Limb (tissue), 2 donors: ENCODE measurements at regions not wholly inside any gene's neighbourhood (a gene's known extent, or its start where the extent isn't known, plus 50 kb on each side); places are given as distances from the start of the nearest gene placed in this dataset.
"Not testable (repeated sequence)": the region's sequence is repeated elsewhere in the genome, so short reads cannot be mapped to it uniquely, and the experiment has no call there.

Experiments used
- DNase-seq, 2 donors: peaks; one replicate each; pipeline ENCODE4 v3.0.0-alpha.2; 2016; ENCODE audit errors: extremely low spot score in 2 of 2

DNA sequence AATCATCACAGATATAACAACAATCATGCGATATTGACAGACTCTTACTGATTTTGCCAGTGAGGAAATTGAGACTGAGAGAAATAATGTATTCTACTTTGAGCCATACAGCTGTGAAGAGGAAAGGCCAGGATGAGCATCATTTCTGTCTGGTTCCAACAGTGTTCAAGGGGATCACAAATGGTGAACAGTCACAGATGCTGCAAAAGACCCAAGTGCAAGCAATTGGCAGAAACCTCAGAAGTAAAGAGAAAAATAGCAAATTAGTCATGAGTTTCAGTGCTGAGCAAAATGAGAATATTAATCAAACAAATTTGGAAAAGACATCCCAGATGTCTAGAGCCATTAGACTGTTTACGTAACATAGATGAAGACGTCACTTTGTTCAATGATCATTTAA is 114.1 kb downstream of the RAB38 start:
- no peak for DNase-seq

DNA sequence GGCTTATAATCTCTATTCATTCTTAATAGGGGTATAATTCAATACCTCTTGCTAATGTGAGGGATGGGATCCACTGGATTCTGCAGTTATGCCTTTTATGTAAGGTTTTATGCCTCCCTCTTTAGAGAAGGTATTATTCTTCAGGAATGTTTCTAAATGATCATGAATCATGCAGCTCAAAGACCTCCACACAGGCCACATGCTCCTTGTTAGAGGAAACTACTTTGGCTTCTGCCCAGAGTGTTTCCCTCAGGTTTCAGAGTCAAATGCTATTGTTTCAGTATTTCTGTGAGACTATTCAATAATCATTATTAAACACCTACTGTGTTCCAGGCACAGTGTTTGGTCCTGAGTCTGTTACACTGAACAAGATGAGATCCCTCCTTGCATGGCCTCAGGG is 115.9 kb downstream of the RAB38 start:
- DNase-seq = no peak

DNA sequence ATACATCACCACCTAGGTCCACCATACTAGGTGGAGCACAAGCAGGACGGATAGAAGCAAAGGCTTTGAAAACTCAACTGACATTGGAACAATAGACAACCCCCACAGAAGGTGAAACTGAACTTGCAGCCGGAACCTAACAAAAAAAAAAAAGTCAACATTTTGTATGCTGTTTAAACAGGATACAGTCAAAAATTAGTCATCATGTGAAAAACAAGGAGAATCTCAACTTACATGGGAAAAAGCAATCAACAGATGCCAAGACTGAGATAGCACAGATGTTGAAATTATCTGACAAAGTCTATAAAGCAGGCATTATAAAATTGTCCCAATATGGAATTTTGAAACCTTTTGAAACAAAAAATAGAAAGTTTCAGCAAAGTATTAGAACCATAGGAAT is 123.8 kb downstream of the RAB38 start:
- DNase-seq = no peak

GRCh38 chr11:88050247-88050646 is 125.0 kb downstream of the RAB38 start:
- DNase-seq = no peak

- not testable (repeated sequence) for DNase-seq
Measured at GRCh38 chr11:88045288-88045687, 130.0 kb downstream of the RAB38 start.

DNA sequence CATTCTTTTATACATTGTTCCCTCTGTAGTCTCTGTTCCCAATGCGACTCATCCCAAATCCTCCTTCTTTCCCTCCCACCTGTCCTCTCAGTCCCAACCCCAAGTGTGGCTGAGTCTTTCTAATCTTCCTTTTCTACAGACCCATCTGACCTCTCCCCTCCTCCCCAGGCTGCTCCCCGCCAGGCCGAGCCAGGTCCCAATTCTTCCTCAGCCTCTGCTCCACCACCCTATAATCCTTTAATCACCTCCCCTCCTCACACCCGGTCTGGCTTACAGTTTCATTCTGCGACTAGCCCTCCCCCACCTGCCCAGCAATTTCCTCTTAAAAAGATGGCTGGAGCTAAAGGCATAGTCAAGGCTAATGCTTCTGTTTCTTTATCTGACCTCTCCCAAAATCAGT is 130.6 kb downstream of the RAB38 start:
- not testable (repeated sequence) for DNase-seq

- DNase-seq = no peak
Measured at GRCh38 chr11:88043149-88043548, 132.1 kb downstream of the RAB38 start.

GRCh38 chr11:88042647-88043046 is 132.6 kb downstream of the RAB38 start:
- DNase-seq = no peak

GRCh38 chr11:88042238-88042637 is 133.0 kb downstream of the RAB38 start:
- DNase-seq = no peak

DNA sequence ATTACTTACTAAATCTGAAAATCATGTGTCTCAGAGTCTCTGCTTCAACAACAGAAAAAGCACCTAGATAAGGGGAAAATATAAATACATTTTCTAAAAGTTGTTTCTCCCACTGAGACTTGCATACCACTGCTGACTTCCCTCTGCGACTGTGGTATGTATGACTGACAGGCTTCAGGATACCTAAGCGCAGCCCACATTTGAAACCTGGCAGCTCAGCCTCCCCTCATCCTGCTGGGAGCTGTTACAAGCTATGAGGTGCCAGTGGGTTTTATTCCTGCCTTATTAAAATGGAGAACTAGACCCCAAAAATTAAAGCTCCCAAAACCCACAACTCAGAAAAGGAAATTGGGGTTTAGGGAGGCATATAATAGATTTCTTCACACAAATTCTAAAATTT is 133.6 kb downstream of the RAB38 start:
- DNase-seq = no peak

DNA sequence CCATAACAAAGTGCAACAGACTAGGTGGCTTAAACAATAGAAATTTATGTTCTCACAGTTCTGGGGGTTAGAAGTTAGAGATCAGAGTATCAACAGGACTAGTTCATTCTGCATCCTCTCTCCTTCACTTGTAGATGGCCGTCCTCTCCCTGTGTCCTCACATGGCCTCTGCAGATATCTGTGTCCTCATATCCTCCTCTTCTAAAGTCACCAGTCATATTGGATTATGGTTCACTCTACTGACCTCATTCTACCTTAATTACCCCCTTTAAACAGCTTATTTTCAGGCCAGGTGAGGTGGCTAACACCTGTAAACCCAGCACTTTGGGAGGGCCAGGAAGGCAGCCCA is 135.1 kb downstream of the RAB38 start:
- DNase-seq = no peak

DNA sequence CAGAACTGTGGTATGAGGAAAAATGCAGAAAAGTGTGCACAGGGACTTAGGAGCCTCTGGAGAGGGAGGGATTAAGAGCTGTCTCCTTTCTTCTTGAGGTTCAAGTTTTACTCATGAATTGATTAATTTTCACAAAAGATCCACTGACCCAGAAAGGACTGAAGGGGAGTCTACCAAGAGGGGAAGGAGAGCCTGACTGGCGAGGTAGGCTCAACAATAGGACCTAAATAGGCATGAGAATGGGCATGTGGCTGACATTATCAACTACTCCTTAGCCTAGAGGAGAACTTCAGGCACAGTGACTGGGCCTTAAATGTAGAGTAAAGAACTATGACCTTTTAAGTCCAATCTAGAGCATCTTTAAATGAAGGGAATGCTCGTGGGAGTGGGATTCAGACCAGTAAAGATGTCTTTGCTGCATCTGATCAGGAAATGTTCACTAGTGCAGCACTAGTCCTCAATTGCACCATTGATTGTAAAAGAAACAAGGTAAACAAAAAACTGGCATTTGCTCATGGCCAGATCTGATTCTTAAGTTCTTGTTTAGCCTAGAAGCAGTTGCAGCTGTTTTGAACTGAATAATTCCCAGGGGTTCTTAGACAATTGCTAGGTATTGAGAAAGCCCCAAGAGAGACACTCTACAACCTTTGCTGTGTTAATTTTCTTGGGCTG is 135.6 kb downstream of the RAB38 start:
- no peak for DNase-seq

- DNase-seq = no peak
Measured at GRCh38 chr11:88038063-88038462, 137.2 kb downstream of the RAB38 start.

DNA sequence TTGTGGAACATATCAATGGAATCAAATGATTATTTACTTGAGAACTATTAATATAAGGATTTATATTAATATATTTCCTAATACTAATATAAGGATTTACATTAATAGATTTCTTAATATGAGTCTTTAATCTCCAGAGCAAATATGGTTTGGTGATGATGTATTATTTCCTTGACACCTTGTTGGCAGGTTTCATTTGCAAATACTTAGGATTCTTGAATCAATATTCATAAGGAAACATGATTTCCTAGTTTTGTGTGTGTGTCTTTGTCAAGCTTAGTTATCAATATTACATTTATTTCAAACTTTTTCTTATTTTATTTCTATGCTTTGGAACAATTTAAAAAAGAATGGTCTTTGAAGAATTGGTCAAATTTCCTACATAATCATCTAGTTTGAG is 138.5 kb downstream of the RAB38 start:
- DNase-seq = no peak

DNA sequence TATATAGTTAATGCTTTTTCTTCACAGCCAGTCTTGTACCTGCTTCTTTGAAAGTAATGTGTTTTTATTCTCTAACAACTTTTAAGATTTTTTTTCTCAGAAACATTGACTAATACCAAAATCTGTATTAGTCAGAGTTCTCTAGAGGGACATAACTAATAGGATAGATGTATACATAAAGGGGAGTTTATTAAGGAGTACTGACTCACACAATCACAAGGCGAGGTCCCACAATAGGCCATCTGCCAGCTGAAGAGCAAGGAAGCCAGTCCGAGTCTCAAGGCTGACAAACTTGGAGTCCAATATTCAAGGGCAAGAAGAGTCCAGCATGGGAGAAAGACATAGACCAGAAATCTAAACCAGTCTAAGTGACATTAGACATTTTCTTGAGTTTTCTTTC is 140.0 kb downstream of the RAB38 start:
- DNase-seq = no peak

GRCh38 chr11:88017666-88018065 is 157.6 kb downstream of the RAB38 start:
- no peak for DNase-seq

GRCh38 chr11:88016392-88017170 is 158.7 kb downstream of the RAB38 start:
- DNase-seq = peak; percentile 57 to 76

DNA sequence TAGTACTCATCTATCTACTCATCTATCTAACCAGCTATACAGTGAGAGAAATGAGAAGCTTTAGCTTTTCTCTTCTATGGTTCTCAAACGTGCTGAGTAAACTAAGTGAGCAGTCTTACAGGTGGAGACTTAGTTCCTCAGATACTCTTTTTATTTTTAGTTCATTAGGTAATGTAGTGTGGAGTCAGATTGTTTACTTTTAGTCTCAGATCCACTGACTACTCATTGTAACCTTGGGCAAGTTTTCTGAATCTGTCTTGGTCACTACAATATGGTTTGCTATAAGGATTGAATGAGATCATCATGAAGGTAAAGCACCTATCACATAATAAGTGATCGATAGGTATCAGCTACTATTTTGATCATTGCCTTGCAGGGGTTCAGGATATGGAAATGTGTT is 160.1 kb downstream of the RAB38 start:
- no peak for DNase-seq

DNA sequence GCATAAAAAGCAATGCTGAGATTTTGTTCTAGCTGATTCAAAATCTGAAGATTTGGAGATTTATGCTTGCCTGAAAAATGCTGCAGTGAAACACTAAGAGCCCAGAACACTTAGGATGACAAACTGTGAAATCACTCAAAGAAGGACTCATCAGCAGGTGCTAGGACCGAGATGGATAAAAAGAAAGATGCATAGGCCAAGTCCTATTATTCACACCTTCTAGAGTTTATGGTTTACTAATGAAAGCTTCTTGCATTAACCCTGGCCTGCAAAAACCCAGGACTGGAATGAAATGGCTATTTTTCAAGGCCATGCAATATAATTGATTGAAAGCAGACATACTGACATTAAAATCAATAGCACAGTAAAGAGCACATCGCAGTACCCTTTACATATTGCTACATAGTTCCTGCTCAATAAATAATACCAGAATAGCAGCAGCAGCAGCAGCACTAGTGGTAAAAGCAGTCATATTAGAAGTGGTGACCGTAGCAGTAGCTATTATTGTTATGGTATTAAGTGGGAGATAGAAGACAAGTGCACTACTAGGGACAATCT is 161.7 kb downstream of the RAB38 start:
- DNase-seq = no peak

GRCh38 chr11:88012456-88012855 is 162.8 kb downstream of the RAB38 start:
- DNase-seq = no peak

DNA sequence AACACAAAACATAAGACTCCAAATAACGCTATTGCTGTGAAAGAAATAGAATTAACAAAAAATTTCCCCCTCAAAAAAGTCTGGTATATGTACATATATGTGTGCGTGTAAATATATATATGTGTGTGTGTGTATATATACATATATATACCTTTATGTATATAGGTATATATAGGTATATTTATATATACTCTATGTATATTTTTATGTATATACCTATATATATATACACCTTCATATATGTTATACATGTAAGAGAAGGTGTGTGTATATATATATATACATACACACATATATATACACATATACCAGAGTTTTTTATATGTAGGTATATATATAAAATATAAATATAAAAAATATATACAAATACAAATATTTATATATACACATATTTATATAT is 199.2 kb downstream of the RAB38 start:
- no peak for DNase-seq

- no peak for DNase-seq
Measured at GRCh38 chr11:87974797-87975196, 200.4 kb downstream of the RAB38 start.

DNA sequence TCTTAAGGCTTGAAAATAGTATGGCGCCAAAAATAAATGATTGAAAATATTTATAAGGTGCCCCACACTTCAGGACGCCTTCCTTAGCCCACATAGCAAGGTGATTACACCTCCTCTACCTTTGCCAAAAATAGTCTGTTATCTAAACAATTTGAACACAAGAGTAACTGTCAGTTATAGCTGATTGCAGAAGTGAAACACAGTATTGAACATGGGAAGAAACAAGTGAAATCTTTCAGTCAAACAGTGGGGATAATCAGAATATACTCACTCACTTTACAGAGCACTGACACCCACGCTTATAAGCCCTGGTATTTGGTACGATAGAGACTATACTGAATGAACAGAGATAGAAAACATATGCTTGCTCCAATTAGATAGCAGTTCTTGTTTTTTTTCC is 203.1 kb downstream of the RAB38 start:
- DNase-seq = no peak
